HCT116 (cell line): ENCODE measurements at regions not wholly inside any gene's neighbourhood (a gene's known extent, or its start where the extent isn't known, plus 50 kb on each side); places are given as distances from the start of the nearest gene placed in this dataset.

Experiments
- ATAC-seq: fragments of 200-7000 bp; cut with Tn5 transposase; 2 replicates; pipeline ENCODE4 v1.9.1; 2020; ENCODE audit warnings: mild to moderate bottlenecking, moderate library complexity
- BruUV-seq: library from RNA; stranded (reverse); fragments of 400-500 nt; replicated peaks from 2 replicates; lab custom pipeline; 2021; lab: Mats Ljungman, UMichigan
- CTCF ChIA-PET: fragments of 300-600 bp; sonication (Branson Sonifier 250); formaldehyde crosslinking; loops from one replicate; lab custom pipeline; 2021; ENCODE audit warnings: antibody characterized with exemption; lab: Charles Lee
- POLR2A ChIA-PET: fragments of 300-600, 350-600 bp; sonication (Branson Sonifier 250); formaldehyde crosslinking; loops from one replicate; lab custom pipeline; 2021; ENCODE audit warnings: antibody characterized with exemption; lab: Charles Lee
- RAD21 ChIA-PET, 2 experiments: fragments of 300-600 bp; sonication (Branson Sonifier 250); formaldehyde crosslinking; loops; one replicate each; lab custom pipeline; 2023; ENCODE audit warnings: low total read pairs in 2 of 2; ENCODE audit not compliant: uncharacterized antibody in 2 of 2, unreplicated experiment in 2 of 2, low non-redundant PET in 1 of 2; lab: Charles Lee
- DNase-seq: peaks from one replicate; pipeline ENCODE4 v3.0.0-alpha.2; 2010; ENCODE audit warnings: low read depth, low spot score
- H2AFZ ChIP-seq: fragments of 200-600 bp; shearing (Covaris generic), sonication (generic); 2 replicates; pipeline ENCODE4 v1.6.1; 2017; ENCODE audit warnings: low read depth, mixed run types, mixed read lengths, antibody characterized with exemption, low read length; ENCODE audit not compliant: poor library complexity, severe bottlenecking
- H3K27ac ChIP-seq: 2 replicates; pipeline ENCODE4 v1.5.1; 2012; ENCODE audit warnings: low read depth, low read length
- H3K27me3 ChIP-seq: fragments of 200-600 bp; sonication (generic); 2 replicates; pipeline ENCODE4 v1.6.1; 2016; ENCODE audit warnings: mixed run types, low read length, mixed read lengths; ENCODE audit not compliant: insufficient read depth
- H3K36me3 ChIP-seq, 2 experiments: fragments of 200-500 bp in 1 of 2; fragments of 200-600 bp in 1 of 2; sonication (Bioruptor generic) in 1 of 2; sonication (generic) in 1 of 2; 2 replicates each; pipeline versions ENCODE4 v1.5.1 to v1.6.1; 2014 to 2016; ENCODE audit warnings: low read length in 2 of 2, inconsistent platforms in 1 of 2, mixed read lengths in 1 of 2, mixed run types in 1 of 2; ENCODE audit not compliant: insufficient read depth in 2 of 2, control insufficient read depth in 1 of 2
- H3K4me1 ChIP-seq, 2 experiments: fragments of 200-600 bp in 1 of 2; sonication (generic) in 1 of 2; 2 replicates each; pipeline versions ENCODE4 v1.5.1 to v1.6.1; 2012 to 2017; ENCODE audit warnings: low read length in 2 of 2, inconsistent platforms in 1 of 2, mild to moderate bottlenecking in 1 of 2, mixed read lengths in 1 of 2, mixed run types in 1 of 2, moderate library complexity in 1 of 2; ENCODE audit not compliant: insufficient read depth in 2 of 2, control insufficient read depth in 1 of 2
- H3K4me2 ChIP-seq: fragments of 200-600 bp; sonication (generic); 2 replicates; pipeline ENCODE4 v1.6.1; 2017; ENCODE audit warnings: mixed run types, low read length, mixed read lengths
- H3K4me3 ChIP-seq, 2 experiments: fragments of 200-600 bp in 1 of 2; sonication (generic) in 1 of 2; replicated peaks in 1 of 2; 2 replicates each; pipeline ENCODE4 v1.5.1; 2011 to 2016; ENCODE audit warnings: low read length in 2 of 2, control low read depth in 1 of 2, low read depth in 1 of 2, mild to moderate bottlenecking in 1 of 2, mixed read lengths in 1 of 2, mixed run types in 1 of 2
- H3K79me2 ChIP-seq: fragments of 200-600 bp; sonication (generic); 2 replicates; pipeline ENCODE4 v1.6.1; 2017; ENCODE audit warnings: mild to moderate bottlenecking, mixed run types, low read length, moderate library complexity, mixed read lengths; ENCODE audit not compliant: insufficient read depth
- H3K9ac ChIP-seq: fragments of 200-600 bp; sonication (generic); 2 replicates; pipeline ENCODE4 v1.6.1; 2016; ENCODE audit warnings: low read length, mixed read lengths
- H3K9me2 ChIP-seq: fragments of 200-600 bp; sonication (generic), shearing (Covaris generic); 2 replicates; pipeline ENCODE4 v1.6.1; 2017; ENCODE audit warnings: mixed run types, mild to moderate bottlenecking, moderate library complexity; ENCODE audit not compliant: insufficient read depth
- H3K9me3 ChIP-seq, 2 experiments: fragments of 200-500 bp in 1 of 2; fragments of 200-600 bp in 1 of 2; sonication (Bioruptor generic) in 1 of 2; sonication (generic) in 1 of 2; 2 replicates each; pipeline ENCODE4 v1.6.1; 2014 to 2017; ENCODE audit warnings: low read length in 2 of 2, mixed read lengths in 2 of 2, inconsistent platforms in 1 of 2, low read depth in 1 of 2, mild to moderate bottlenecking in 1 of 2, mixed run types in 1 of 2, moderate library complexity in 1 of 2; ENCODE audit not compliant: control insufficient read depth in 1 of 2, insufficient read depth in 1 of 2
- H4K20me1 ChIP-seq: fragments of 200-600 bp; sonication (generic), shearing (Covaris generic); 2 replicates; pipeline ENCODE4 v1.6.1; 2017; ENCODE audit warnings: mixed run types, mild to moderate bottlenecking, moderate library complexity; ENCODE audit not compliant: insufficient read depth
- ATF3 ChIP-seq: IDR thresholded peaks from 2 replicates; pipeline ENCODE4 v1.6.1; 2012
- CBX3 ChIP-seq: IDR thresholded peaks from 2 replicates; pipeline ENCODE4 v1.6.1; 2012; ENCODE audit warnings: low read depth
- CEBPB ChIP-seq: IDR thresholded peaks from 2 replicates; pipeline ENCODE4 v1.6.1; 2012; ENCODE audit warnings: low read depth
- CTCF ChIP-seq, 3 experiments: fragments of 200-600 bp in 1 of 3; sonication (generic) in 1 of 3; IDR thresholded peaks in 2 of 3; conservative IDR thresholded peaks in 1 of 3; 2 replicates each; pipeline ENCODE4 v1.5.1; 2012 to 2017; ENCODE audit warnings: low read depth in 2 of 3, low read length in 2 of 3, antibody characterized with exemption in 1 of 3, borderline replicate concordance in 1 of 3, control low read depth in 1 of 3, mild to moderate bottlenecking in 1 of 3, mixed read lengths in 1 of 3, mixed run types in 1 of 3, moderate library complexity in 1 of 3; ENCODE audit not compliant: insufficient read depth in 1 of 3
- EGR1 ChIP-seq: IDR thresholded peaks from 2 replicates; pipeline ENCODE4 v1.6.1; 2012; ENCODE audit warnings: low read depth
- ELF1 ChIP-seq: IDR thresholded peaks from 2 replicates; pipeline ENCODE4 v1.6.1; 2012; ENCODE audit warnings: low read depth, borderline replicate concordance
- EZH2 ChIP-seq: fragments of 200-600 bp; sonication (generic); IDR thresholded peaks from 2 replicates; pipeline ENCODE4 v1.6.1; 2017; ENCODE audit warnings: antibody characterized with exemption, mixed run types
- EZH2phosphoT487 ChIP-seq: fragments of 200-600 bp; IDR thresholded peaks from 2 replicates; pipeline ENCODE4 v1.6.1; 2018; ENCODE audit warnings: antibody characterized with exemption, borderline replicate concordance
- FOSL1 ChIP-seq: IDR thresholded peaks from 2 replicates; pipeline ENCODE4 v1.6.1; 2012; ENCODE audit warnings: low read depth
- JUND ChIP-seq: IDR thresholded peaks from 2 replicates; pipeline ENCODE4 v1.6.1; 2012
- MAX ChIP-seq: IDR thresholded peaks from 2 replicates; pipeline ENCODE4 v1.6.1; 2012
- POLR2A ChIP-seq: IDR thresholded peaks from 2 replicates; pipeline ENCODE4 v1.7.0; 2011; ENCODE audit warnings: borderline replicate concordance; ENCODE audit not compliant: insufficient read depth, insufficient read length; ENCODE audit errors: extremely low read depth
- POLR2AphosphoS5 ChIP-seq: IDR thresholded peaks from 2 replicates; pipeline ENCODE4 v1.6.1; 2011; ENCODE audit warnings: mild to moderate bottlenecking, low read depth, low read length, moderate library complexity
- SP1 ChIP-seq: IDR thresholded peaks from 2 replicates; pipeline ENCODE4 v1.6.1; 2012; ENCODE audit warnings: low read depth
- SRF ChIP-seq: IDR thresholded peaks from 2 replicates; pipeline ENCODE4 v1.6.1; 2012; ENCODE audit warnings: low read depth
- TCF7L2 ChIP-seq: IDR thresholded peaks from 2 replicates; pipeline ENCODE4 v1.7.0; 2011; ENCODE audit warnings: borderline replicate concordance, inconsistent platforms; ENCODE audit not compliant: insufficient read depth, insufficient read length; ENCODE audit errors: extremely low read depth
- ZNF274 ChIP-seq: fragments of 200-500 bp; sonication (Bioruptor generic); IDR thresholded peaks from 2 replicates; pipeline ENCODE4 v1.6.1; 2014; ENCODE audit warnings: mild to moderate bottlenecking, low read depth, low read length, inconsistent platforms
- intact Hi-C: fragments of 100-400 bp; cut with micrococcal nuclease; formaldehyde crosslinking; loops from 2 replicates; pipeline ENCODE4 v1.10.0; 2022

GRCh38 chr5:29587832-29588231 lies 1605.7 kb upstream of the CDH6 start:
- H3K4me3 ChIP-seq, result no peak overlapping the region
- no TSS peak for BruUV-seq
- no peak overlapping the region for H3K9ac ChIP-seq
- ChIA-PET CTCF (no interaction called here), POLR2A (no interaction called here), RAD21 (no interaction called here)
- DNase-seq, result no peak
- H3K36me3 ChIP-seq, result no peaks in the 10 kb centered on the region
- H4K20me1 ChIP-seq, result no peaks in the 10 kb centered on the region
- ATAC-seq, result no peak
- H3K9me2 ChIP-seq, result no peaks in the 10 kb centered on the region
- H3K79me2 ChIP-seq, result no peaks in the 10 kb centered on the region
- TF ChIP-seq TCF7L2, result no peak
- no peak for TF ChIP-seq EGR1
- no peak for TF ChIP-seq EZH2
- no peak for TF ChIP-seq CBX3
- TF ChIP-seq EZH2phosphoT487, result no peak
- no peak for TF ChIP-seq MAX
- TF ChIP-seq POLR2A, result no peak
- TF ChIP-seq POLR2AphosphoS5, result no peak
- TF ChIP-seq JUND, result no peak
- no peak for TF ChIP-seq CEBPB
- no peak for TF ChIP-seq ATF3
- no peak for TF ChIP-seq SRF
- TF ChIP-seq ELF1, result no peak
- TF ChIP-seq SP1, result no peak
- TF ChIP-seq FOSL1, result no peak
- TF ChIP-seq CTCF (IDR thresholded peaks at IDR 0.05 in 2 of 3, conservative IDR thresholded peaks at IDR 0.05 in 1 of 3; ENCODE audit: borderline replicate concordance in 1 of 3, insufficient read depth in 1 of 3, low read depth in 2 of 3, low read length in 2 of 3), result no peak
- TF ChIP-seq ZNF274, result no peak
- no peak overlapping the region for H2AFZ ChIP-seq
- no peaks in the 10 kb centered on the region for H3K4me1 ChIP-seq
- no peaks in the 10 kb centered on the region for H3K27me3 ChIP-seq
- intact Hi-C loops, result no loop called here
- H3K4me2 ChIP-seq, result no peak overlapping the region
- peaks cover 7 to 19% of the 10 kb centered on the region in 2 experiments; a peak in 2 of 4 replicates for H3K9me3 ChIP-seq
- H3K27ac ChIP-seq, result no peak overlapping the region
